NT2/D1 (cell line): ENCODE measurements at regions not wholly inside any gene's neighbourhood (a gene's known extent, or its start where the extent isn't known, plus 50 kb on each side); places are given as distances from the start of the nearest gene placed in this dataset.

Source experiments
- SUZ12 ChIP-seq: IDR thresholded peaks from 2 replicates; pipeline ENCODE4 v1.6.1; 2011; ENCODE audit not compliant: insufficient read length, insufficient read depth; ENCODE audit errors: extremely low read depth
- YY1 ChIP-seq: IDR thresholded peaks from 2 replicates; pipeline ENCODE4 v1.6.1; 2011; ENCODE audit not compliant: insufficient read length, insufficient read depth
- ZNF274 ChIP-seq: IDR thresholded peaks from 2 replicates; pipeline ENCODE4 v1.6.1; 2011; ENCODE audit warnings: mild to moderate bottlenecking, low read depth, low read length

- no peak for TF ChIP-seq SUZ12
- TF ChIP-seq ZNF274, result no peak
- no peak for TF ChIP-seq YY1
Observed at GRCh38 chr20:7361931-7362330, 578.3 kb downstream of the HAO1 start.
